Thyroid gland (tissue), 4 donors: ENCODE measurements at regions not wholly inside any gene's neighbourhood (a gene's known extent, or its start where the extent isn't known, plus 50 kb on each side); places are given as distances from the start of the nearest gene placed in this dataset.

Experiments used
- DNase-seq, 2 donors: peaks; one replicate each; pipeline ENCODE4 v3.0.0-alpha.2; 2019
- H3K27ac ChIP-seq, 3 donors: fragments of 200-600 bp; sonication (generic); 1 replicate in 2 of 3; 2 replicates in 1 of 3; pipeline ENCODE4 v1.5.1; 2016 to 2019; ENCODE audit warnings: mild to moderate bottlenecking in 1 of 3, moderate library complexity in 1 of 3
- H3K27me3 ChIP-seq: fragments of 200-600 bp; sonication (generic); one replicate; pipeline ENCODE4 v1.5.1; 2019
- H3K36me3 ChIP-seq, 2 donors: fragments of 200-600 bp; sonication (generic); one replicate each; pipeline ENCODE4 v1.5.1; 2016 to 2019
- H3K4me1 ChIP-seq, 2 donors: fragments of 200-600 bp; sonication (generic); one replicate each; pipeline ENCODE4 v1.5.1; 2017 to 2019
- H3K4me3 ChIP-seq, 3 donors: fragments of 200-600 bp; sonication (generic); replicated peaks in 1 of 3; 1 replicate in 2 of 3; 2 replicates in 1 of 3; pipeline ENCODE4 v1.5.1; 2016; ENCODE audit warnings: mild to moderate bottlenecking in 1 of 3
- H3K9me3 ChIP-seq: fragments of 200-600 bp; sonication (generic); one replicate; pipeline ENCODE4 v1.5.1; 2017
- CTCF ChIP-seq, 6 experiments: fragments of 200-600 bp in 3 of 6; fragments of 450-650 bp in 3 of 6; sonication (generic) in 3 of 6; IDR thresholded peaks; one replicate each; pipeline ENCODE4 v1.5.1; 2016 to 2019; ENCODE audit warnings: antibody characterized with exemption in 6 of 6, mild to moderate bottlenecking in 2 of 6, inconsistent platforms in 1 of 6, moderate library complexity in 1 of 6
- POLR2A ChIP-seq, 2 donors: fragments of 450-650 bp; IDR thresholded peaks; one replicate each; pipeline ENCODE4 v1.6.1; 2017; ENCODE audit warnings: antibody characterized with exemption in 2 of 2, mild to moderate bottlenecking in 2 of 2, moderate library complexity in 1 of 2
- WGBS, 2 donors: methylation state at CpG; one replicate each; pipeline ENCODE4 v1.1.5; 2017; 5-methylcytosine and 5-hydroxymethylcytosine counted together
- intact Hi-C: fragments of 100-400 bp; cut with DNase I; formaldehyde crosslinking; loops from one replicate; pipeline ENCODE4 v1.15.1; 2023

DNA sequence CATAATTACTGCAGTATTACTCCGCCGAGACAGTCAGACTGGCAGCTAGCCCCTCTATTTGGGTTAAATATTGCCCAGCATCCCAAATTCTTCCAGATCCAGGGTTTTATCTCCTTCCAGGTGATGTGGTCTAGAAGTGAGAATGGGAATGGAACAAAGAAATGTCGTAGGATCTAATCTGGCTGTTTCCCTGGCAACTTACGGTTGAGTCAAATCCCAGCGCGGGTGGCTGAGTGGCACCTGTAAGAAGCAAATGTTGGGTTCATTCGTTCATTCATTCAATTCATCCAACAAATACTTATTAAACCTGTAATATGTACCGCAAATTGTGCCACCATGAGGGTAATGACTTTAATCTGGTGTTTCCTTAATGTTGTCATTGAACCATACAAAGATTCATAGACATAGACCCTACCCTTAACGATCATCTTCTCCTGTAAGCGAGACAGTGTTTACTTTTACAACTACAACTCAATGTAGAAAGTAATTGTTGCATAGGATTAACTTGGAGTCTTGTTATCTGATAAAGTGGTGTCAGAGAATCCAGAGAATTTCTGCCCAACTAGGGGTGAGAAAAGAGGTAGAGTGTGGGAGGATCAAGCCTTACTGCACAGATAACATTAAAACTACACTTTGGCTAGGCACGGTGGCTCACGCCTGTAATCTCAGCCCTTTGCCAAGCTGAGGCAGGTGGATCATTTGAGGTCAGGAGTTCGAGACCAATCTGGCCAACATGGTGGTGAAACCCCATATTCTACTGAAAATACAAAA is 91.3 kb upstream of the ADGRF1 start:
- TF ChIP-seq CTCF (IDR thresholded peaks at IDR 0.05) (no peak), POLR2A (IDR thresholded peaks at IDR 0.05) (no peak)
- 94 to 95% methylated on average over 13 of the region's 13 CpGs for WGBS, 2 donors
- H3K27ac ChIP-seq, result no peak overlapping the region

GRCh38 chr6:47132724-47133123 is 90.6 kb upstream of the ADGRF1 start:
- no peak for DNase-seq
- no peak for TF ChIP-seq CTCF (IDR thresholded peaks at IDR 0.05)
- Histone ChIP-seq H3K27ac (no peak overlapping the region), H3K4me3 (no peak overlapping the region), H3K36me3 (no peaks in the 10 kb centered on the region), H3K27me3 (no peaks in the 10 kb centered on the region), H3K4me1 (peaks cover 6 to 16% of the 10 kb centered on the region in 2 donors), H3K9me3 (no peaks in the 10 kb centered on the region)
- intact Hi-C loops, result no loop called here
- WGBS, 2 donors, result 58 to 62% methylated on average over 1 of the region's 1 CpG

More for the DNA sequence above, 91.3 kb upstream of the ADGRF1 start:
- intact Hi-C loops, result no loop called here
- no peaks in the 10 kb centered on the region for H3K27me3 ChIP-seq
- DNase-seq, result no peak
- no peak overlapping the region for H3K4me3 ChIP-seq
- H3K9me3 ChIP-seq, result no peaks in the 10 kb centered on the region
- H3K36me3 ChIP-seq, result no peaks in the 10 kb centered on the region
- H3K4me1 ChIP-seq, result peaks cover 6 to 14% of the 10 kb centered on the region in 2 donors

- Histone ChIP-seq H3K4me3 (no peak overlapping the region), H3K27me3 (no peaks in the 10 kb centered on the region), H3K4me1 (peaks cover 6 to 25% of the 10 kb centered on the region in 2 donors), H3K9me3 (no peaks in the 10 kb centered on the region), H3K36me3 (no peaks in the 10 kb centered on the region), H3K27ac (no peak overlapping the region)
- TF ChIP-seq POLR2A (IDR thresholded peaks at IDR 0.05), result no peak
- TF ChIP-seq CTCF (IDR thresholded peaks at IDR 0.05), result no peak
- 93 to 94% methylated on average over 2 of the region's 2 CpGs for WGBS, 2 donors
- no peak for DNase-seq
- intact Hi-C loops, result no loop called here
These were observed 89.6 kb upstream of the ADGRF1 start for GRCh38 chr6:47131773-47132172.

GRCh38 chr6:47130086-47130485 is 88.0 kb upstream of the ADGRF1 start:
- H3K27me3 ChIP-seq, result no peaks in the 10 kb centered on the region
- H3K27ac ChIP-seq, result no peak overlapping the region
- DNase-seq, result no peak
- H3K9me3 ChIP-seq, result no peaks in the 10 kb centered on the region
- no peak overlapping the region for H3K4me3 ChIP-seq
- 73 to 74% methylated on average over 3 of the region's 3 CpGs for WGBS, 2 donors
- H3K4me1 ChIP-seq, result peaks cover 0 to 18% of the 10 kb centered on the region in 2 donors
- intact Hi-C loops, result no loop called here
- H3K36me3 ChIP-seq, result no peaks in the 10 kb centered on the region
- TF ChIP-seq POLR2A (IDR thresholded peaks at IDR 0.05), result no peak
- TF ChIP-seq CTCF (IDR thresholded peaks at IDR 0.05), result no peak

DNA sequence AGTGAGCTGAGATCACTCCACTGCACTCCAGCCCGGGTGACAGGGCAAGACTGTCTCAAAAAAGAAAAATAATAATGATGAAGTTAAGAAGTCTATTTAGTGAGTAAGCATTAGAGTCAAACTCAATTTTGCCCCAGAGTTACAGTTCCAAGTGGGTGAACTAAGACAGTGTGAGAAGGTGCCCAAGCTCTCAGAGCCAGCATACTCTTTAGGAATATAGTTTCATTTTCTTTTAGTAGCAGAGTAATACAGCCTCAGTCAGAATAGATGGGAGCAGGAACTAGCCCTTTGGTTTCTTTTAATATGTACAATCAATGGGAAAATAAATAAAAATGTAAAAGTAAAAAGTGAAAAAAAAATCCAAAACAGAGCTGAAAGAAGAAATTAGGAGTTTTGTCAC is 87.0 kb upstream of the ADGRF1 start:
- Histone ChIP-seq H3K36me3 (no peaks in the 10 kb centered on the region), H3K27me3 (no peaks in the 10 kb centered on the region), H3K4me1 (peaks cover 0 to 12% of the 10 kb centered on the region in 2 donors), H3K27ac (no peak overlapping the region), H3K4me3 (no peak overlapping the region), H3K9me3 (no peaks in the 10 kb centered on the region)
- 74 to 100% methylated on average over 1 of the region's 1 CpG for WGBS, 2 donors
- no peak for DNase-seq
- TF ChIP-seq POLR2A (IDR thresholded peaks at IDR 0.05) (no peak), CTCF (IDR thresholded peaks at IDR 0.05) (no peak)
- intact Hi-C loops, result no loop called here
